ENCODE measurements at regions not wholly inside any gene's neighbourhood (a gene's known extent, or its start where the extent isn't known, plus 50 kb on each side); places are given as distances from the start of the nearest gene placed in this dataset.

DNA sequence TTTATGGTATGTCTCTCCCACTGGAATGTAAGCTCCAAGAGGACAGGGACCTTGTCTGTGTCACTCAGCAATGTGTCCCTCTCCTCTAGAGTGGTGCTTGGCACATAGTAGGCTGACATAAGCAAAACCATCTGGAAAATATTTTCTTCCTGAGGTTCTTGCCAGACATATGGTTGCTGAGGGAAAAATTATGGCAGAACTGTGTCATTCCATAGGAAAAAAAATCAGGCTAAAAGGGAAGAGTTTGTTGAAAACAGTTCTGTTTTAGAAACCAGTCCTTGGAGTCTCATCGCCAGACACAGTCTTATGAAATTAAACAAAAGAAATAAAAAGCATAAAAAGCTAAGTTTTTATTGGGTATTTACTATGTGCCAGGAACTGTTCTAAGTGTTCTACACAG lies 60.9 kb downstream of the RTL9 start:
- TF ChIP-seq, protein P1, sequence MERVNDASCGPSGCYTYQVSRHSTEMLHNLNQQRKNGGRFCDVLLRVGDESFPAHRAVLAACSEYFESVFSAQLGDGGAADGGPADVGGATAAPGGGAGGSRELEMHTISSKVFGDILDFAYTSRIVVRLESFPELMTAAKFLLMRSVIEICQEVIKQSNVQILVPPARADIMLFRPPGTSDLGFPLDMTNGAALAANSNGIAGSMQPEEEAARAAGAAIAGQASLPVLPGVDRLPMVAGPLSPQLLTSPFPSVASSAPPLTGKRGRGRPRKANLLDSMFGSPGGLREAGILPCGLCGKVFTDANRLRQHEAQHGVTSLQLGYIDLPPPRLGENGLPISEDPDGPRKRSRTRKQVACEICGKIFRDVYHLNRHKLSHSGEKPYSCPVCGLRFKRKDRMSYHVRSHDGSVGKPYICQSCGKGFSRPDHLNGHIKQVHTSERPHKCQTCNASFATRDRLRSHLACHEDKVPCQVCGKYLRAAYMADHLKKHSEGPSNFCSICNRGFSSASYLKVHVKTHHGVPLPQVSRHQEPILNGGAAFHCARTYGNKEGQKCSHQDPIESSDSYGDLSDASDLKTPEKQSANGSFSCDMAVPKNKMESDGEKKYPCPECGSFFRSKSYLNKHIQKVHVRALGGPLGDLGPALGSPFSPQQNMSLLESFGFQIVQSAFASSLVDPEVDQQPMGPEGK (CRISPR knock-in tag; IDR thresholded peaks at IDR 0.05; ENCODE audit: borderline replicate concordance): no peak
- TF ChIP-seq, protein P2, sequence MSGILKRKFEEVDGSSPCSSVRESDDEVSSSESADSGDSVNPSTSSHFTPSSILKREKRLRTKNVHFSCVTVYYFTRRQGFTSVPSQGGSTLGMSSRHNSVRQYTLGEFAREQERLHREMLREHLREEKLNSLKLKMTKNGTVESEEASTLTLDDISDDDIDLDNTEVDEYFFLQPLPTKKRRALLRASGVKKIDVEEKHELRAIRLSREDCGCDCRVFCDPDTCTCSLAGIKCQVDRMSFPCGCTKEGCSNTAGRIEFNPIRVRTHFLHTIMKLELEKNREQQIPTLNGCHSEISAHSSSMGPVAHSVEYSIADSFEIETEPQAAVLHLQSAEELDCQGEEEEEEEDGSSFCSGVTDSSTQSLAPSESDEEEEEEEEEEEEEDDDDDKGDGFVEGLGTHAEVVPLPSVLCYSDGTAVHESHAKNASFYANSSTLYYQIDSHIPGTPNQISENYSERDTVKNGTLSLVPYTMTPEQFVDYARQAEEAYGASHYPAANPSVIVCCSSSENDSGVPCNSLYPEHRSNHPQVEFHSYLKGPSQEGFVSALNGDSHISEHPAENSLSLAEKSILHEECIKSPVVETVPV (CRISPR knock-in tag; IDR thresholded peaks at IDR 0.05): no peak
